ENCODE measurements at regions not wholly inside any gene's neighbourhood (a gene's known extent, or its start where the extent isn't known, plus 50 kb on each side); places are given as distances from the start of the nearest gene placed in this dataset.

- Histone ChIP-seq H3K4me1 (ENCODE audit: control insufficient read depth in 4 of 4, insufficient read depth in 4 of 4, low read length in 3 of 4) (no peaks in the 10 kb centered on the region), H3K27ac (ENCODE audit: low read depth in 1 of 2, low read length in 2 of 2) (no peak overlapping the region), H3K4me3 (ENCODE audit: low read depth in 1 of 3, low read length in 3 of 3) (no peak overlapping the region), H3K9ac (ENCODE audit: low read depth in 1 of 2, low read length in 2 of 2) (no peak overlapping the region), H3K9me3 (ENCODE audit: control insufficient read depth in 4 of 4, low read length in 3 of 4) (no peaks in the 10 kb centered on the region), H3K27me3 (ENCODE audit: control insufficient read depth in 4 of 4, insufficient read depth in 4 of 4, low read length in 3 of 4) (no peaks in the 10 kb centered on the region), H3K36me3 (ENCODE audit: control insufficient read depth in 4 of 4, insufficient read depth in 3 of 4, low read depth in 1 of 4, low read length in 3 of 4) (no peaks in the 10 kb centered on the region)
- TF ChIP-seq CTCF (IDR thresholded peaks at IDR 0.05; ENCODE audit: low read depth, low read length, missing input control) = no peak
- 82% methylated on average over 2 of the region's 2 CpGs for WGBS
- DNase-seq (ENCODE audit: low spot score) = no peak
Measured at GRCh38 chrX:120726294-120726693, 96.4 kb upstream of the C1GALT1C1 start.

- H3K4me3 ChIP-seq (ENCODE audit: low read depth in 1 of 3, low read length in 3 of 3) = no peak overlapping the region
- H3K27ac ChIP-seq (ENCODE audit: low read depth in 1 of 2, low read length in 2 of 2) = no peak overlapping the region
- WGBS = 82% methylated on average over 1 of the region's 1 CpG
- DNase-seq (ENCODE audit: low spot score) = no peak
- no peaks in the 10 kb centered on the region for H3K27me3 ChIP-seq (ENCODE audit: control insufficient read depth in 4 of 4, insufficient read depth in 4 of 4, low read length in 3 of 4)
- TF ChIP-seq SP1 (IDR thresholded peaks at IDR 0.05) (no peak), MAX (IDR thresholded peaks at IDR 0.05) (no peak), CTCF (IDR thresholded peaks at IDR 0.05; ENCODE audit: low read depth, low read length, missing input control) (no peak), NR2F2 (IDR thresholded peaks at IDR 0.05) (no peak), HNF4G (IDR thresholded peaks at IDR 0.05) (no peak), TAF1 (conservative IDR thresholded peaks at IDR 0.05) (no peak), ZBTB33 (IDR thresholded peaks at IDR 0.05) (no peak), FOXA1 (IDR thresholded peaks at IDR 0.05) (no peak), FOXA2 (IDR thresholded peaks at IDR 0.05) (no peak), HNF4A (conservative IDR thresholded peaks at IDR 0.05) (no peak), JUND (IDR thresholded peaks at IDR 0.05) (no peak), REST (IDR thresholded peaks at IDR 0.05) (no peak), ATF3 (IDR thresholded peaks at IDR 0.05) (no peak)
- H3K36me3 ChIP-seq (ENCODE audit: control insufficient read depth in 4 of 4, insufficient read depth in 3 of 4, low read depth in 1 of 4, low read length in 3 of 4) = no peaks in the 10 kb centered on the region
- H3K4me1 ChIP-seq (ENCODE audit: control insufficient read depth in 4 of 4, insufficient read depth in 4 of 4, low read length in 3 of 4) = no peaks in the 10 kb centered on the region
- no peaks in the 10 kb centered on the region for H3K9me3 ChIP-seq (ENCODE audit: control insufficient read depth in 4 of 4, low read length in 3 of 4)
- no peak overlapping the region for H3K9ac ChIP-seq (ENCODE audit: low read depth in 1 of 2, low read length in 2 of 2)
Measured at GRCh38 chrX:120725874-120726273, 96.0 kb upstream of the C1GALT1C1 start.

All from liver (tissue), 8 donors.